ENCODE measurements at regions not wholly inside any gene's neighbourhood (a gene's known extent, or its start where the extent isn't known, plus 50 kb on each side); places are given as distances from the start of the nearest gene placed in this dataset.
"Not testable (repeated sequence)": the region's sequence is repeated elsewhere in the genome, so short reads cannot be mapped to it uniquely, and the experiment has no call there.

GRCh38 chr7:153084278-153084677 is 324.7 kb downstream of the ACTR3B start:
- no peak for DNase-seq (ENCODE audit: low spot score)

- no peak for DNase-seq (ENCODE audit: low spot score)
Measured at GRCh38 chr7:153087498-153087897, 327.9 kb downstream of the ACTR3B start.

- no peak for DNase-seq (ENCODE audit: low spot score)
Measured at GRCh38 chr7:153088601-153089000, 329.0 kb downstream of the ACTR3B start.

GRCh38 chr7:153090209-153090608 is 330.7 kb downstream of the ACTR3B start:
- DNase-seq (ENCODE audit: low spot score) = no peak

GRCh38 chr7:153090764-153091163 is 331.2 kb downstream of the ACTR3B start:
- DNase-seq (ENCODE audit: low spot score) = no peak

- DNase-seq (ENCODE audit: low spot score) = no peak
Measured at GRCh38 chr7:153091477-153091876, 331.9 kb downstream of the ACTR3B start.

- DNase-seq (ENCODE audit: low spot score) = no peak
Measured at GRCh38 chr7:153097511-153098201, 338.1 kb downstream of the ACTR3B start.

- DNase-seq (ENCODE audit: low spot score) = no peak
Measured at GRCh38 chr7:153099235-153099634, 339.7 kb downstream of the ACTR3B start.

GRCh38 chr7:153100691-153101237 is 341.2 kb downstream of the ACTR3B start:
- DNase-seq (ENCODE audit: low spot score) = no peak

- DNase-seq (ENCODE audit: low spot score) = no peak
Measured at GRCh38 chr7:153103202-153103601, 343.6 kb downstream of the ACTR3B start.

GRCh38 chr7:153107826-153108225 is 348.3 kb downstream of the ACTR3B start:
- no peak for DNase-seq (ENCODE audit: low spot score)

GRCh38 chr7:153109566-153109965 is 350.0 kb downstream of the ACTR3B start:
- DNase-seq (ENCODE audit: low spot score) = no peak

- no peak for DNase-seq (ENCODE audit: low spot score)
Measured at GRCh38 chr7:153110606-153111005, 351.1 kb downstream of the ACTR3B start.

- not testable (repeated sequence) for DNase-seq (ENCODE audit: low spot score)
Measured at GRCh38 chr7:153122255-153122654, 362.7 kb downstream of the ACTR3B start.

- DNase-seq (ENCODE audit: low spot score) = no peak
Measured at GRCh38 chr7:153130052-153130451, 370.5 kb downstream of the ACTR3B start.

GRCh38 chr7:153151766-153152165 is 392.2 kb downstream of the ACTR3B start:
- DNase-seq (ENCODE audit: low spot score) = no peak

GRCh38 chr7:153152801-153153422 is 393.4 kb downstream of the ACTR3B start:
- DNase-seq (ENCODE audit: low spot score) = no peak

- no peak for DNase-seq (ENCODE audit: low spot score)
Measured at GRCh38 chr7:153158149-153158548, 398.6 kb downstream of the ACTR3B start.

- DNase-seq (ENCODE audit: low spot score) = no peak
Measured at GRCh38 chr7:153170287-153170686, 410.7 kb downstream of the ACTR3B start.

GRCh38 chr7:153185936-153186335 is 426.4 kb downstream of the ACTR3B start:
- no peak for DNase-seq (ENCODE audit: low spot score)

GRCh38 chr7:153188161-153188560 is 428.6 kb downstream of the ACTR3B start:
- DNase-seq (ENCODE audit: low spot score) = no peak

GRCh38 chr7:153188630-153189029 is 429.1 kb downstream of the ACTR3B start:
- no peak for DNase-seq (ENCODE audit: low spot score)

- DNase-seq (ENCODE audit: low spot score) = no peak
Measured at GRCh38 chr7:153190452-153190851, 430.9 kb downstream of the ACTR3B start.

- no peak for DNase-seq (ENCODE audit: low spot score)
Measured at GRCh38 chr7:153190986-153191385, 431.4 kb downstream of the ACTR3B start.
